Eye (tissue), 1 donor: ENCODE measurements at regions not wholly inside any gene's neighbourhood (a gene's known extent, or its start where the extent isn't known, plus 50 kb on each side); places are given as distances from the start of the nearest gene placed in this dataset.
A peak's percentile ranks its signal among the peaks of the same experiment; 100 is the strongest.

ENCODE experiments used
- DNase-seq: peaks from one replicate; pipeline ENCODE4 v3.0.0-alpha.2; 2015

DNA sequence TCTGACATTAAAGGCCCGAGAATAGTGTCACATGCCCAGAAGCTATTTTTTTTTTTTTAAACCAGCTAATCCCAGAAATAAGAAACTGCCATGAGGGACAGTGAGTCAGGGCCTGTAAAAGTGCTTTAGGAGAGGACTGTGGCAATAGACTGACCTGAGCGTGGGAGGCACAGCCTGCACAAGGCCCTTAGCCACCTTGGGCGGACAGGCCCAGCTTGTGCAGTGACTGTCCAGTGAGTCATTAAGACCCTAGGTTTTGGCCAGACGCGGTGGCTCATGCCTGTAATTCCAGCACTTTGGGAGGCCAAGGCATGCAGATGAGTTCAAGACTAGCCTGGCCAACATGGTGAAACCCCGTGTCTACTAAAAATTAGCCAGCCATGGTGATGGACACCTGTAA is 343.0 kb upstream of the ZFHX3 start:
- DNase-seq = no peak

- peak; percentile 41 for DNase-seq
Measured at GRCh38 chr16:73390491-73390890, 342.6 kb upstream of the ZFHX3 start.

- DNase-seq = no peak
Measured at GRCh38 chr16:73389085-73389484, 341.2 kb upstream of the ZFHX3 start.

GRCh38 chr16:73387979-73388378 is 340.1 kb upstream of the ZFHX3 start:
- no peak for DNase-seq

- no peak for DNase-seq
Measured at GRCh38 chr16:73385696-73386095, 337.8 kb upstream of the ZFHX3 start.

GRCh38 chr16:73384506-73385089 is 336.7 kb upstream of the ZFHX3 start:
- DNase-seq = no peak

DNA sequence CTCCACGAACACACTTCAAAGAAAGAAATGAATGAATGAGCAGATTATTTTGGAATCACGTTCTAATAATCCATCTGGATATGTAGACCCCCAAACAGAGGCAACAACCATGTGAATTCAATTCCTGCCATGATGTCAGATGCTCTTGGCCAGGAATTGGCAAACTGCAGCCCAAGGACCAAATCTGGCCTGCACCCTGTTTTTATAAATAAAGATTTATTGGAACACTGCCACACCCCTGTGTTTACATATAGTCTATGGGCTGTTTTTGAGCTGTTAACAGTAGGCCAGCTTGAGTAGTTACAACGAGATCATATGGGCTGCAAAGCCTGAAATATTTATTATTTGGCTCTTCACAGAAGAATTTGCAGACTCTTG is 336.0 kb upstream of the ZFHX3 start:
- DNase-seq = no peak

DNA sequence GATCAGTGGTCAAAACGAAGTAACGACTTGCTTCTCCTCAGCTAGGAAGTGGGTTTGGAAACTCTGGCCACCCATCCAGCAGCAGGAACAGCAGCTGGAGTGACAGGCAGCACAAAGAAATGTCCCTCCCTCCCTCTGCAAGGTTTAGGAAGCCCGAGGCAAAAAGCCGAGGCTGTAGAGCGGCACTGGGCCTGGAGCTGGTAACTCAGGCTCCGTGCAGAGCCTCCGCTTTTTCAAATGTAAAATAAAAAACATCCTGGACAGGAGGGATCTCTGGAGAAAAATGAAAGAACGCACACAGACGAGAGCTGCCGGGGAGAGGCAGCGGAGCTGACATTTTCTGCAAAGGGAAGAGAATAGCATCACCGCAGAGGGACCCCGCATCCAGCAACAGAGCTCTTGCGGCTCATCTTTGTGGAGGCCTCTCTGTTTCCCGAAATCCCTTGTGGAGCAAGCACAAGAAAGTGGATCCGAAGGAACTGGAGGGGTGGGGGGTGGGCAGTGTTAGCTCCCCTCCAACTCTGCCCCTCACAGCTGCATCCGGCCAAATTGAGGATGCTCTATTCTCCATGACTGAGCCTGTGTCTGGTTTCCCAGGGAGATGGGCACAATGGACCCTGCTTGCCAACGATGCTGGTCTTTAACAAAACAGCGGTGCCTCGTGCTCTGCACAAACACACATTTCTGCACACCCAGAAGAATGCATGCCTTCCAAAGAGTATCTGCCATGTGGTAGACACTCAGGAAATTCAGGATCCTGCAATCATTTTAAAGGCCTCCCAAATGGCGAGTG is 335.5 kb upstream of the ZFHX3 start:
- DNase-seq = peak; percentile 50

- DNase-seq = no peak
Measured at GRCh38 chr16:73378471-73378870, 330.5 kb upstream of the ZFHX3 start.

DNA sequence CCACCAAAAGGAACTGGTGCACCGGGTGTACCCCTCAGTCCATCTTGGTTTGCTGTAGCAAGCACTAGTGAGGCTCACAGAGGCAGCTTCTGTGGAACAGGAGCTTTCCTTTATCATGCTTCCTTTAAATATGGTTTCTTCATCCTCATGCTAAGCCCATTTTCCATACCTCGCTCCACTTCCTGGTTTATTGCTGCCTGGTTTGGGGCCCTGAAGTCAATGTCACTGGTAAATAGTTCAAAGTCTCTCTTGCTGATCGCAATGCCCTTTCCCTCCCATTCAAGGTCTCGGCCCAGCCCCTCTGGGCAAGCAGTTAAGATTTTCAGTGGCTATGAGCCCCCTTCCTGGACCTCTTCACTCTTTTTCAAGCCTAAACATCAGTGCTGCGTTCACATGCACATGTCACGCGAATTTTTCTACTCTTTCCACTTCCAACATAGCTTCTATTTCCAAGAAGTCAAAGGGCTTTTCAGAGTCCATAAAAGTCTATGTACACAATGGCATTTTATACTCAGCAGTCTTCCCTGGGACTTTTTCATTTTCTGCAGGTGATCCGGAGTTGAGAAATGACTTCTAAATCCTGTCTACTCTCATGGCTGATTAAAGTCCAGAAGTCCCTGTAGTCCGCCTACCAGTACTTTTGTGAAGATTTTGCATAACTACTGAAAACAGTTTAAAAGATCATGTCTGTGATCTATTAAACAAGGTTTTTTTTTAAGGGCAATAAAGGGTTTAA is 323.8 kb upstream of the ZFHX3 start:
- DNase-seq = no peak

- DNase-seq = no peak
Measured at GRCh38 chr16:73369851-73370250, 321.9 kb upstream of the ZFHX3 start.

DNA sequence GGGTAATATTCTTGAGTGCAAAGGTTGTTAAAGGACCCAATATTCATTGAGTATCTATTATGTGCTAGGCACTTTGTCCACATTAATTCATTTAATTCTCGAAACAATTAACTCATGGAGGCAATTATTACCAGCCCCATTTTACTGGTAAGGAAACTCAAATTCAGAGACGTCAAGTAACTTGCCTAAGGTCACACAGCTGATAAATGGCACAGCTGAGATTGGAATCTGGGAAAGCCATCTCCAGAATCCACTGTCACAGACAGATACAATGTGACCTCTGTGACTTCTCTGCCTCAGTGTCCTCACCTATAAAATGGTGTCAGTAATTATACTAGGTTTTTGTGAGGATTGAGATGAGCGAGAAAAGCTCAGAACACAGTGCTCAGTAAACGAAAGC is 320.8 kb upstream of the ZFHX3 start:
- no peak for DNase-seq

DNA sequence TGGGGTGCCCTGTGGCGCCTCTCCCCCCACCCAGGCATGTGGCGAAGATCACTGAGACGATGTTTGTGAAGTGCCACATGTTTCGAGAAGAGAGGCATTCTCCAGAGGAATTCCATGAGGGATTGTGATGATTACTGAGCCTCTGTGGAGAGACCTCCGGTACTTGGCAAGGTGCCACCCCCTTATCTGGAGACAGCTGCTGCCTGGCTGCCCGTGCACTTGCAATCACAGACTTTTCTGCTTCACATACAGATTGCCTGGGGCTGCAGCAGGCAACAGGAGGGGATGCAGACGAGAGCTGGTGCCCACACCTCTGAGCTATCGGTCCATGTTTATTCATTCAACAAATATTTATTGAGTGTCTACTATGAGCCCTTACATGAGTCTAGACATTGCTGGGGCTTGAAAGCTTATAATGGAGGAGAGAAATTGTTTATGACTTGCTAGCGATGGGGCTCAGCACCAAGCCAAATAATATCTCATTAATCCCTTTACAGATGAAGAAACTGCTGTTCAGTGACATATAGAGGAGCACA is 317.2 kb upstream of the ZFHX3 start:
- DNase-seq = peak; percentile 74

DNA sequence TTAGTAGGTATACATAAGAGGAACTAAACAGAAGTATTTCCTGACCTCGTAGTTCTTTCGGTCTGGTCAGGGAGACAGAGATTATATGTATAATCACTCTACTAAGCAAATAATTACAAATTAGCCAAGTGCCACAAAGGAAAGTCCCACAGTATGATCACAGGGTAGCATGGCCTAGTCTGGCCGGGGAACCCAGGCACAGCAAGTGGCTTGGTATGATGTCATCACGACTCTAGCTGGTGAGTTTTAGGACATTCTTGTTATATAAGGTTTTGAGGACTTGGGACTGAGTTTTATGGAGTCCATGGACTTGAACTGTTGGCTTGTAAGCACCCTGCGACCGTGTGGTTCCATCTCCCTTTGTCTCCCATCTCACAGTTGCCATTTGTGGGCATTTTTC is 316.5 kb upstream of the ZFHX3 start:
- DNase-seq = no peak

- no peak for DNase-seq
Measured at GRCh38 chr16:73361061-73361460, 313.1 kb upstream of the ZFHX3 start.

GRCh38 chr16:73356401-73357079 is 308.6 kb upstream of the ZFHX3 start:
- DNase-seq = no peak

DNA sequence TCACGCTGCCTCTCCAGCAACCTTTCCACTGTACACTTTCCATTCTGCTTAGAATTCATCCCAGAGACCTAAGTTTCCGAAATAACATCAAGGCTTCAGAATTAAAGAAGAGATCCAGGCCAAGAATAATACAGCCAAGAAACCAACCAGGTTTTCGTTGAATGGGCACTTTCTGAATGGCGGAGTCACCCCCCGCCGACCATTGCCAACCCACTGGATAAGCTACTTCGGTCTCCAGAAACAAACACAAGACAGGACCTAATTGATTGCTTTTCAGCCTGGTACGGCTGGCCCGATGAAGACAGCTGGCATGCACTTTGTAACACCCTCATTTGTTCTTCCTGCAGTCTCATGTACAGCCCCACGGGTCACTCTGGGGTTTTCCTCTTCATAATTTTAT is 308.1 kb upstream of the ZFHX3 start:
- no peak for DNase-seq

GRCh38 chr16:73354434-73354833 is 306.5 kb upstream of the ZFHX3 start:
- DNase-seq = peak; percentile 28

DNA sequence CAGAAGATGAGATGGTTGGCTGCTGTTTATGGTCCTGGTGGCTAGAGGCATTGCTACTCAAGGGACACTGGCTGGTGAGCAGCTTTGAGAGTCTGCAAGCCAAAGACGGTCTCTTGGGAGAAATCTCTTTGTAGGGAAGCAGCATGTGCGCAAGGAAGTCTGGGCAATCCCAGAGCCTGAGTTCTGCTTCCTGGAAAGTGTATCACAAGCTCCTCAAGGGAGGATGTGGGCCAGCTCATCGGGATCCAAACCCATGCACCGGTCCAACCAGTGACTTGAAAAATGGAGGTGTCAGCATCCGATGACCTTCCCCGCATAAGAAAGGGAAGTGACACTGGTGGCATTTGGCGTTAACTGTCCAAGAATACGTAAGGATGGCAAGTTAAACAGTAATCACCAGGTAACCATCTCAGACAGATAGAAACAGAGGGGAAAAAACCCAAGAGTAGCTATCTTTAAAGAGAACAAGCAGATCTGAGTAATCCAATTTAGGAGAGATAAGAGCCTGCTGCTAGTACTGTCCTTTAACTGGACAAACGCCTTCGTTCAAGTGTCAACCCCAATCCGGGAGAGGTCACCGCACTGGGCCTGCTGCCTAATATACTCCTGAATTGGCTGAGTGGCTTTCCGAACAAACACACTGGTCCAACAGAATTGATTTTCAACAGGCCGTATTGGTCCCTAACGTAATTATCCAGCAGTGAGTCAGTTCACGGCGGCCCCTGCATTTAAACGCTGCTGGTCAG is 303.0 kb upstream of the ZFHX3 start:
- no peak for DNase-seq

- DNase-seq = peak; percentile 27
Measured at GRCh38 chr16:73347500-73348375, 299.8 kb upstream of the ZFHX3 start.

- DNase-seq = no peak
Measured at GRCh38 chr16:73339821-73340220, 291.9 kb upstream of the ZFHX3 start.
